ENCODE measurements at regions not wholly inside any gene's neighbourhood (a gene's known extent, or its start where the extent isn't known, plus 50 kb on each side); places are given as distances from the start of the nearest gene placed in this dataset.

- no peak overlapping the region for H3K4me2 ChIP-seq
- TF ChIP-seq, protein P1, sequence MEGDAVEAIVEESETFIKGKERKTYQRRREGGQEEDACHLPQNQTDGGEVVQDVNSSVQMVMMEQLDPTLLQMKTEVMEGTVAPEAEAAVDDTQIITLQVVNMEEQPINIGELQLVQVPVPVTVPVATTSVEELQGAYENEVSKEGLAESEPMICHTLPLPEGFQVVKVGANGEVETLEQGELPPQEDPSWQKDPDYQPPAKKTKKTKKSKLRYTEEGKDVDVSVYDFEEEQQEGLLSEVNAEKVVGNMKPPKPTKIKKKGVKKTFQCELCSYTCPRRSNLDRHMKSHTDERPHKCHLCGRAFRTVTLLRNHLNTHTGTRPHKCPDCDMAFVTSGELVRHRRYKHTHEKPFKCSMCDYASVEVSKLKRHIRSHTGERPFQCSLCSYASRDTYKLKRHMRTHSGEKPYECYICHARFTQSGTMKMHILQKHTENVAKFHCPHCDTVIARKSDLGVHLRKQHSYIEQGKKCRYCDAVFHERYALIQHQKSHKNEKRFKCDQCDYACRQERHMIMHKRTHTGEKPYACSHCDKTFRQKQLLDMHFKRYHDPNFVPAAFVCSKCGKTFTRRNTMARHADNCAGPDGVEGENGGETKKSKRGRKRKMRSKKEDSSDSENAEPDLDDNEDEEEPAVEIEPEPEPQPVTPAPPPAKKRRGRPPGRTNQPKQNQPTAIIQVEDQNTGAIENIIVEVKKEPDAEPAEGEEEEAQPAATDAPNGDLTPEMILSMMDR (conservative IDR thresholded peaks at IDR 0.05; ENCODE audit: low read depth, low read length), result no peak
- no peaks in the 10 kb centered on the region for H3K4me1 ChIP-seq (ENCODE audit: low read depth, poor library complexity, severe bottlenecking)
- H2AFZ ChIP-seq (ENCODE audit: low read depth), result no peak overlapping the region
- H3K9ac ChIP-seq, result no peak overlapping the region
- no peaks in the 10 kb centered on the region for H3K79me2 ChIP-seq (ENCODE audit: insufficient read depth, low read depth)
- no peaks in the 10 kb centered on the region for H3K36me3 ChIP-seq (ENCODE audit: insufficient read depth)
- no peak overlapping the region for H3K27ac ChIP-seq
- H4K20me1 ChIP-seq (ENCODE audit: insufficient read depth), result no peaks in the 10 kb centered on the region
- H3K4me3 ChIP-seq (IDR thresholded peaks at IDR 0.05; ENCODE audit: insufficient read depth, low read depth, low read length), result no peak overlapping the region
- H3K27me3 ChIP-seq (ENCODE audit: insufficient read depth, low read depth), result no peaks in the 10 kb centered on the region
Observed at GRCh38 chr6:121535777-121536176, 100.3 kb downstream of the GJA1 start.

- no peaks in the 10 kb centered on the region for H3K36me3 ChIP-seq (ENCODE audit: insufficient read depth)
- no peaks in the 10 kb centered on the region for H3K79me2 ChIP-seq (ENCODE audit: insufficient read depth, low read depth)
- H3K27me3 ChIP-seq (ENCODE audit: insufficient read depth, low read depth), result no peaks in the 10 kb centered on the region
- TF ChIP-seq, protein P1 (conservative IDR thresholded peaks at IDR 0.05; ENCODE audit: low read depth, low read length), result no peak
- no peak overlapping the region for H3K4me3 ChIP-seq (IDR thresholded peaks at IDR 0.05; ENCODE audit: insufficient read depth, low read depth, low read length)
- H3K27ac ChIP-seq, result no peak overlapping the region
- no peaks in the 10 kb centered on the region for H3K4me1 ChIP-seq (ENCODE audit: low read depth, poor library complexity, severe bottlenecking)
- H4K20me1 ChIP-seq (ENCODE audit: insufficient read depth), result no peaks in the 10 kb centered on the region
- no peak overlapping the region for H3K4me2 ChIP-seq
- no peak overlapping the region for H2AFZ ChIP-seq (ENCODE audit: low read depth)
- H3K9ac ChIP-seq, result no peak overlapping the region
Observed at GRCh38 chr6:121536345-121536744, 100.9 kb downstream of the GJA1 start.

DNA sequence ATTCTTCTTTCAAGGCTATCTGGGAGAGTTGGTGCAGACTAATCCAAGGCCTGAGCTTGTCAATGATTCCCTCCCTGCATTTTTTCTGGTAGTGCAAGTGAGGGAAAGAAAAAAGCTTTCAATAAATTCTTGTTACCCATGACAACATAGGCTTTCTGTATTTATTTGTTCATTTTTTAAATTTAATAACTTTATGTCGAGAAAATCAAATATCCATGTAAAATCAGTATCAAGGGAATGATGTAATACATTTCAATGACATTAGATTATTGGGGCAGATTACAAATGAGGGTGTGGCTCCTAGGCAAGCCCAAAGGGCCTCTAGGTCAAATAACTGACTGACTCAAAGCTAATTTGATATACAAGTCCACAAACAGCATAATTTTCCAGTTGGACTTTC is 104.0 kb downstream of the GJA1 start:
- H3K27ac ChIP-seq, result no peak overlapping the region
- H2AFZ ChIP-seq (ENCODE audit: low read depth), result no peak overlapping the region
- no peaks in the 10 kb centered on the region for H3K36me3 ChIP-seq (ENCODE audit: insufficient read depth)
- H3K27me3 ChIP-seq (ENCODE audit: insufficient read depth, low read depth), result no peaks in the 10 kb centered on the region
- H3K9ac ChIP-seq, result no peak overlapping the region
- TF ChIP-seq, protein P1 (conservative IDR thresholded peaks at IDR 0.05; ENCODE audit: low read depth, low read length), result no peak
- no peak overlapping the region for H3K4me3 ChIP-seq (IDR thresholded peaks at IDR 0.05; ENCODE audit: insufficient read depth, low read depth, low read length)
- no peaks in the 10 kb centered on the region for H3K79me2 ChIP-seq (ENCODE audit: insufficient read depth, low read depth)
- no peaks in the 10 kb centered on the region for H3K4me1 ChIP-seq (ENCODE audit: low read depth, poor library complexity, severe bottlenecking)
- H3K4me2 ChIP-seq, result no peak overlapping the region
- no peaks in the 10 kb centered on the region for H4K20me1 ChIP-seq (ENCODE audit: insufficient read depth)

GRCh38 chr6:121540210-121540609 is 104.8 kb downstream of the GJA1 start:
- TF ChIP-seq, protein P1 (conservative IDR thresholded peaks at IDR 0.05; ENCODE audit: low read depth, low read length), result no peak
- Histone ChIP-seq H3K27ac (no peak overlapping the region), H2AFZ (ENCODE audit: low read depth) (no peak overlapping the region), H3K27me3 (ENCODE audit: insufficient read depth, low read depth) (no peaks in the 10 kb centered on the region), H4K20me1 (ENCODE audit: insufficient read depth) (no peaks in the 10 kb centered on the region), H3K9ac (no peak overlapping the region), H3K79me2 (ENCODE audit: insufficient read depth, low read depth) (no peaks in the 10 kb centered on the region), H3K36me3 (ENCODE audit: insufficient read depth) (no peaks in the 10 kb centered on the region), H3K4me1 (ENCODE audit: low read depth, poor library complexity, severe bottlenecking) (no peaks in the 10 kb centered on the region), H3K4me3 (IDR thresholded peaks at IDR 0.05; ENCODE audit: insufficient read depth, low read depth, low read length) (no peak overlapping the region), H3K4me2 (no peak overlapping the region)
